ENCODE measurements at regions not wholly inside any gene's neighbourhood (a gene's known extent, or its start where the extent isn't known, plus 50 kb on each side); places are given as distances from the start of the nearest gene placed in this dataset.
A peak's percentile ranks its signal among the peaks of the same experiment; 100 is the strongest.

GRCh38 chr12:32047357-32048212 lies 59.1 kb upstream of the BICD1 start:
- no peak for DNase-seq

GRCh38 chr12:32048791-32049190 lies 57.9 kb upstream of the BICD1 start:
- DNase-seq = no peak

GRCh38 chr12:32049956-32050355 lies 56.7 kb upstream of the BICD1 start:
- no peak for DNase-seq

DNA sequence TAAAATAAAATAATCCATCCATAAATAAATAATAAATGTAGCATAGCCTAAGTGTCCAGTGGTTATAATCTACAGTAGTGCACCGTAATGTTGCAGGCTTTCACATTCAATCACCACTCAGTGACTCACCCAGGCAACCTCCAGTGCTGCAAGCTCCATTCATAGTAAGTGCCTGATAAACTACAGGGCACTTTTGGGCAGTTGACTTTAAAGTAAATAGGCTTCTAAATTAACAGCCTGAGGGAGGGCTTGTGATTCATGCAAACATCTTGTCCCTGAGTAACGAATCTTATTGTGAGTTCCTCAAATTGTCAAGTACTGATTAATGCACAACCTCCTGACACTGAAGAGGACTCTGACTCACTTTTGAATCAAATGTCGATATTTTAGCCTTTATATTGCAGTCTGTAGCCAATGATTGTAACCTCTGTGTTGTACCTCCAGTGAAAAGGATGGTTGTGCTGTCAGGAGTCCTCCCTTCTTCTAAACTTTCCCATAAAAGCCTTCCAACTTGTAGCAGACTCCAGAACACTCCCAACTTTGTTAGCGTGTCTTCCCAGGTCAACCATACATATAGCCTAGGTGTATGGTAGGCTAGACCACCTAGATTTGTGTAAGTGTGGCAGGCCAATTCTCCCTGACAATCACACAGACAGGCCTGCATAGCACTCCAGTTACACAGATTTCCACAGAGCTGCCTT lies 55.0 kb upstream of the BICD1 start:
- peak; percentile 15 for DNase-seq

DNA sequence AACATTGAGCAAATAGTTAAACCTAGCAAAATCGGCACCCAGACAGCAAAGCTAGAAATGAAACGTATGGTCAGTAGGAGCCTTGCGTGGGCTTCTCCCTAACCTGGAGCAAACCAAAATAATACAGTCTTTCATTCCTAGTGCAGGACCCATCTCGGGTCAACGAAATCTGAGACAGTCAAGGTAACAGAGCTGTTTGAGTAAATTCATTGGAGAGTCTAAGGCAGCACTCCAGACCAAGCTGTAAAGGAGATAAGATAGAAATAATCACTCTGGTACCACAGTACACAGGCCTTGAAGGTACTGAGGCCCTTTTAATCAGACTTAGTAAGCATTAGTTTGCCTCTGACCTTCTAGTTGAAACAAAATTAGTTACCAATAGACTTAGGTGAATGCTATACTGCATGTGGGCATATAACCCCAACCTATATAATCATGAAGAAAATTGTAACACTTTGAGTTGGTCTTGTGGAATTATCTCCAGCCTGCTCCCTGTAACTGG lies 54.4 kb upstream of the BICD1 start:
- no peak for DNase-seq

DNA sequence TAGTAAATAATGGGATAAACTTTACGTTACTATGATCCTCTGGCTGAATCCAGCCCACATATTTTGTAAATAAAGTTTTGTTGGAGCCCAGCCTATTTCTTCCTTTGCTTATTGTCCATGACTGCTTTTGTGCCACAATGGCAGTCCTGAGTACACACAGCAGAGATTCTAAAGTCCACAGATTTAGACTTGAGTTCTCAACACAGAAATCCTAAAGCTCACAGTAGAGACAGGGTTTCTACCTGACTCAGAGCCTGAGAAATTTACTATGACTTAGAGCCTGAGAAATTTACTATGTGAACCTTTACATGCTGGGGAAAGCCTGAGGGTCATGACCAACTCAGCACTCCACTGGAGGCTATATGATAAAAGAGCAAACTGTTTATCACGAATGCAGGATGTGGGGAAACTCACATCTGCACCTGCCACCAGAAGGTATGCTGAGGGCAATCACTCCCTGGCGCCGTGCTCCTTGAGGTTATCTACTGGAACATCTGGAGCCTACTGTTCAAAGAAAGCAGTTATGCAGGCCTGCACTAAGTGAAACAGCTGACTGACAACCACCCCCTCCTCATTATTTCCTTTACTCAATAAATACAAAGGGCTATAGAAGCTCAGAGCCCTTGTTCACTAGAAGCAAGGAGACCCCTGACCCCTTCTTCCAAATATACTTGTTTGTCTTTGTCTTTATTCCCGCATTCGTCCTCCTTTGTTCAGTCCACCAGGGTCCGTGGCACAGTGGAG lies 52.6 kb upstream of the BICD1 start:
- no peak for DNase-seq
